ENCODE measurements at regions not wholly inside any gene's neighbourhood (a gene's known extent, or its start where the extent isn't known, plus 50 kb on each side); places are given as distances from the start of the nearest gene placed in this dataset.

DNA sequence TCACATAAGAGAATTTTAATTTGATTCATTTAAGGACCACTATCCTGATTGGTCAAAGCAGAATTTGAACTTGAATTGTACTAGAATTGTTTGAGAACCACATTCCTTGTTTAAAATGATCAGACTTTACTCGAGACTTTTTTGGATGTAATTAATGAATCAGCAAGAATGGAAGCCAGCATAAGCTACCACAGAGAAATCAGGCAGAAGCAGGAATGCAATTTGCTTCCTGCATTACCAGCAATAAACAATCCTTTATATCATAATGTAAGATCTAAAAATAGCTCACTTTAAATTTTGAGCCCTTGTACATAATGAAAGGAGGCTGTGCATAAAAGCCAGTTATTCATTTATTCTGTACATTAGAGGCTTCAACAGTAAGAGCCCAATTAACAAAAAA lies 119.8 kb upstream of the BACE2 start:
- no peak for DNase-seq (ENCODE audit: low read depth)

- no peak for DNase-seq (ENCODE audit: low read depth)
Measured at GRCh38 chr21:41048623-41049022, 119.3 kb upstream of the BACE2 start.

DNA sequence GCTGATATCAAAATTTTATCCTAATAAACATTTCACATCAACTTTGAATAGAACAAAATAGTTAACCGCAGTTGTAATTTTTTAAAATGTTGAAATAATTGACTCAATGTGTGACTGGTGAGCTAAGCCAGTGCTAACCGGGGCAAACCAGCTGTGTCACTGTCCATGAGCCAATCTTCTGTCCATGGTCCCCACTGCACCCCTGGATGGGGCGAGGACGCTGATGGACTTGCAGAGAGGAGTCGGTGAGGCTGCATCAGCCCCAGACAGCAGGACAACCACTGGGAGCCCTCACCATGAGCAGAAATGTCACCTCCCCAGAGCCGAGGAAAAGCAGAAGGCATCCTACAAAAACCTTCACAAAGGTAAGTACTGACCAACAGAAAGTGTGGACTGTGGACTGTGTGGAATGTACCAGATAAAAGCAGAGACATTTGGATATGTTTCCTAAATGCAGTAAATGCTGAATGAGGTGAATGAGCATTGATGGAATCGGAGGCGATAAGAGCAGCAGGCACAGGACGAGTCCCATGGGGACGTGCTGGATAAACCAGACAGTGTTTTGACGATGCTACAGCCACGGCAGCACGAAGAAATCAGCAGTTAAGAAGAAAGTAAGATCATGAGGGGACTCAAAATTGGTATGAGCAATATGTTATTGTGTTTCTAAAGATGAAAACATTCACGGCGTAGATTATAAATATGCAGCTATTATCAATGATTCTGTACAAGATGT lies 115.0 kb upstream of the BACE2 start:
- DNase-seq (ENCODE audit: low read depth), result no peak

DNA sequence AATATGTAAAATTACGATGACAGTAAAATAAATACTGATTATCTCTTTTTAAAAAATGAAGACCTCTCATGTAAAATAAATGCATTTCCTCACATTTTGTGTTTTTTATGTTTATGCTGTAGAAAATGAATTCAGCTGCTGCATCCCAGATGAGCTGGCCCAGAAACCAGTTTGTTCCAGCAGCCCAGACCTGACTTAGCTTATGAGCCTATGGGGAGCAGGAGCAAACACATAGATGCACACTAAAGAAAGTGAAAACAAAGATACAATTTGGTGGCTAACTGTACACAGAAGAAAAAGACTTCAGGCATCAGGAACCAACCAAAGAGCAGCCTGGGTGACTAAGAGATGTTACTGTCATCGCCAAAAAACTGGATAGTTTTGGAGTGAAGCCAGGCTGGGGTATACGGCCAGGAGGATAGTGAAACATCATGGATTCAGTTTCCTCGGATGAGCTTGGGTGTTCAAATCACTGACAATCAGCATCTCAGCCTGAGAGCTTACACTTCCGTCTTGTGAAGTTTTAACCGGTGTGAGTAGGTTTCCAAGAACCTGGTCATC lies 113.9 kb upstream of the BACE2 start:
- DNase-seq (ENCODE audit: low read depth), result no peak

- no peak for DNase-seq (ENCODE audit: low read depth)
Measured at GRCh38 chr21:41055266-41055665, 112.7 kb upstream of the BACE2 start.

DNA sequence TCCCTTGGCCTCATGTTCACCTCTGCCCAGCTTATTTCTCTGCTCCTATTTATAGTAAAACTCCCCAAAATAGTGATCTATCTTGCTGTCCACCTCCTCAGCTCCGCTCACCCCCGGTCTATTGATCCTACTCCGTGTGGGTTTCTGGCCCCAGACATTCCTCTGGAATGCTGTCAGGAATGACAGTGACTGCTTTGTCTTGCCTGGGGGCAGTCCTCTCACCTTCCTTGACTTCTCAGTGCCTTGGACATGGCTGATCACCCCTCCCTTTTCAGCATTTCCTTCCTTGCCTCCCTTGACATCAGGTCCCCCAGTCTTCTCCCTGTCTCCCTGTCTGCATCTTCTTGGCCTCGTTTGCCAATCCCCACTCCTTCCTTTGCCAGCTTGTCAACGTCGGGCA lies 108.1 kb upstream of the BACE2 start:
- DNase-seq (ENCODE audit: low read depth), result no peak

GRCh38 chr21:41061701-41062100 lies 106.3 kb upstream of the BACE2 start:
- DNase-seq (ENCODE audit: low read depth), result no peak

DNA sequence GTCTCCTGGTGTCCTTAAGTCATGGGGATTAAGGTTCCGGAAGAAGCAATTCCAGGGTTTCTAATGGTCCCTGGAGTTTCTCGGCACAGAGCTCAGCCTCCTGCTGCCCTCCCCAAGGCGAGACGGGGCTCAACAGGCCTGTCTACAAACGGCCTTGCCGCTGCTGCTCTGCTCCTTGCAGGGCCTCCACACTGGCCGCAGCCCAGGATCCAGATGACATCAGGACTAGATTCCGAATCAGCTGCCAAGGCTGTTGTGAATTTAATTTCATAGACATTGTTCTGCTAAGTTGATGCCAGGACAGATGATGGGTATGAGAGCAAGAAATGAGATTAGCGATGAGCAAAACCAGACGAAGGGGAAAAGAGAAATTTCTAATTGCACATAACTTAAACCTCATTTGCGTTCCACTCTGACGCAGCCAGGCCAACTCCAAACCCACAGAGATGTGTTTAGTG lies 103.6 kb upstream of the BACE2 start:
- no peak for DNase-seq (ENCODE audit: low read depth)

- no peak for DNase-seq (ENCODE audit: low read depth)
Measured at GRCh38 chr21:41064951-41065350, 103.0 kb upstream of the BACE2 start.

DNA sequence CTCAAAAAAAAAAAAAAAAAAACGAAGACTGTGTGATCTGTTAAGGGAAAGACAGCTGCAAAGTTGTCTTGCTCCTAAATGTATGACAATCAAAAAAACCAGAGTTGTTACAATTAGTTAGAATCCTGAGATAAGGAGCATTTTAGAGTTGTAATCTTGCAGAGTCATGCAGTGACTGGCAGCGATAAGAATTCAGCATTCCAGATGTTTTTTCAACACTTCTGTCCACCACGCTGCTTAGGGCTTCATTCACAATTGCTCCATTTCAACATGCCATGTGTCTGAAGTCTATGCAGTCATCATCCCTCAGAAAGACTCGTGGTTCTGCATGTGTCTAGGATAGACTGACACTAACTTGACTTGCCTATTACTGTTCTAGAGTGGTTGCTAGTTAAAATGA lies 102.4 kb upstream of the BACE2 start:
- DNase-seq (ENCODE audit: low read depth), result no peak

- DNase-seq (ENCODE audit: low read depth), result no peak
Measured at GRCh38 chr21:41066086-41066938, 101.6 kb upstream of the BACE2 start.

- DNase-seq (ENCODE audit: low read depth), result no peak
Measured at GRCh38 chr21:41067709-41068108, 100.3 kb upstream of the BACE2 start.

DNA sequence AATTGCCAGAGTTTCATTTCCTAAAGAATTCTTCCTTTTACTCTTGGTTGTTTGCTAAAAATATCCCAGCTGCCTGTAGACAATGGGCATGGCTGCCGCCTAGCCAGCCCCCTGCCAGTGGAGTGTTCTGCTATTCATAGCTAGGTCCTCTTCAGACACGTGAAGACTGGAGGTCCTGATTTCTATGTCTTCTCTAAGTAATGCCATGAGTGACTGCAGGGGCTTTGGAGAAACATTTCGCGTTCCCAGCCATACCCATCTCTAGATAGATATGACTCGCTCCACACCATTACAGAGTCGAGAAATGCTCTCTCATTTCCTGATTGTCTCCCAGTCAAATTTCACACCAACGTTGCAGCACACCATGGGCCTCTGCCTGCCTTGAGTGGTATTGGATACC lies 99.5 kb upstream of the BACE2 start:
- no peak for DNase-seq (ENCODE audit: low read depth)

DNA sequence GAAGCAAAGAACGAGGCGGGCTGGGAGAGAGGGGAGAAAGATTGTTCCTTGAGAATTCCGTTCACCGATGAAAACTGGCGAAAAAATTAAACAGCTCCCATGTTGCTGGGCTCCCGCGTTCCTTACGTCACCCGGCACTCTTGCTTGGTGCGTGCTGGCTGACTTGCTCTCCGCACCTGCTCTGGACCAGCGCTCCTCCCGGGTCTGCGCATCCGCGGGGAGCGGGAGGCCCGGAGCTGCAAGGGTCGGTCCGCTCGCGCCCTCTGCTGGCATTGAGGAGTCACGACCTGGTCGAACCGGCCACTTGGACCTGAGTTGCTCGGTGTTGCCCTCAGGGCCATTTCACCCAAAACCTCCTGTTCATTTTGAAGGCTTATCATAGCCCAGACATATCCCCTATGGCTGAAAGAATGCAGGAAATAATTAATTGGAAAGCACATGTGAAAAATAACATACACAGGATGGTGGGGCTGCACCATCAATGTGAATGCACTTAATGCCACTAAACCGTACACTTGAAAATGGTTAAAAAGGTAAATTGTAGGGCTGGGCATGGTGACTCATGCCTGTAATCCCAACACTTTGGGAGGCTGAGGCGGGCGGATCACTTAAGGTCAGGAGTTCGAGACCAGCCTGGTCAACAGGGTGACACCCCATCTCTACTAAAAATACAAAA lies 98.9 kb upstream of the BACE2 start:
- no peak for DNase-seq (ENCODE audit: low read depth)

DNA sequence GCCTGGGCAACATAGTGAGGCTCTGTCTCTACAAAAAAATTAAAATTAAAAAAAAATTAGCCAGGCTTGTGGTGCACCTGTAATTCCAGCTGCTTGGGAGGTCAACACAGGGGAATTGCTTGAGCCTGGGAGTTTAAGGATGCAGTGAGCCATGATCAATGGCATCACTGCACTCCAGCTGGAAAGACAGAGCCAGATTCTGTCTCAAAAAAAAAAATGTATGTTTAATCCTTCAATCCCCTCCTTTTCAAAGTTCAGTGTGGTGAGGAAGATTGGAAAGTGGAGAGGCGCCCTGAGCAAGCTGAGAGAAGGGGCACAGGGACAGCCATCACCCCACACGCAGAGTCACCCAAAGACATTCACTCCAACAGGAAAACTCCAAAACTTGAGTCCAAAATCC lies 97.7 kb upstream of the BACE2 start:
- DNase-seq (ENCODE audit: low read depth), result no peak

DNA sequence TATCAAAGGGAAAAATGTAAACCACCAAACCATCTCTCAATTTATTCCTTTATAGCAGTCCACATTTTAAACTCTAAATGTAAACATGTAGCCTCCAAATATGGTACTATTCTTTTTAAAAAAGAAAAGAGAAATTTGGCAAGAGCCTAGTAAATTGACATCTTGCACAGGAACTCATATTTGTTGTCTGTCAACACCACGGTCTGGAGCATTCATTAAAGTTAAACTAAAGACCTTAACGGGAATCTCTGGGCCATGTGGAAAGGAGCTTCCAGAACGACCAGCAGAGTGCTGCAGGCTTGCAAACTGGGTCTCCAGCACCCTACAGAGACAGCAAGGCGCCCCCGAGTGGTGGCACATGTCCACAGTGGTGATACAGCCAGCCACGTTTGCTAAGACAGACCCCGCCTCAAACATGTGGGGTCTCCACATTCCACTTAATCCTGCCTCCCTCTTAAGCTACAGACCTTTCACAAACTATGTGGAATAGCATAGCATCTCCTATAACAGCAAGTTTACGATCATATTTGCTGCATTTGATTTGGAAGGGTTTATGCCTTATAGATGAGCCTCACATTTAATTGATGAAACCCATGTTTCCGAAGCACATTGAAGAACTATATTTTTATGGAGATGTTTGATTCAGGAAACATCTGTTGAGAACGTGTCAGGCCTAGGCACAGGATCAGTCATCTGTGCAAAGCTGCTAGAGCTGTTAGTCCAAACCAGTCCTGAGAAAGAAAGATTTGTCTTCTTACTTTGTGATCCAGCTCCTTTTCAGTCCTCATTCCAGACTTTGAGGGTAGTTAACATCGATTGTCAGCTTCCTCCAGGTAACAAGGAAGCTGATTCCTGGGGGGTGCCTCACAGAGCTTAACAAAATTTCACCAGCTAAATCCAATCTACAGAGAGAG lies 96.4 kb upstream of the BACE2 start:
- no peak for DNase-seq (ENCODE audit: low read depth)

DNA sequence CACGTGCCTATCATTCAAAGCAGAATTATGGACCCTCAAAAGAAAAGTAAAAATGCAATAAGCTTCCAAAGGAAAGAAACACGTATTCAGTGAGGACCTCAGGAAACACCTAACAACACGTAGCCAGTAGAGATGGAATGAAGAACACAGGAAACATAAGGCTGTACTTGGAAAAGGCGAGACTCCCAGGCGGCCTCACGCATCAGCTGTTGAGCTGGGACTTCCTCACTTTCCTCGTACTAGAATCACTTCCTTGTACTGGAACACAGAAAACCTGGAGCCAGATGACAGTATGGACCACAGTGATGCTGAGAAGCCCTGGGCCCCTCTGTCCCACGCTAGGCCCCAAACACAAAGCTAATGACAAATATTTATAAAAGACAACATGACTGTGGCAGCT lies 94.4 kb upstream of the BACE2 start:
- DNase-seq (ENCODE audit: low read depth), result no peak

- no peak for DNase-seq (ENCODE audit: low read depth)
Measured at GRCh38 chr21:41074396-41075184, 93.4 kb upstream of the BACE2 start.

- no peak for DNase-seq (ENCODE audit: low read depth)
Measured at GRCh38 chr21:41075656-41076055, 92.3 kb upstream of the BACE2 start.

DNA sequence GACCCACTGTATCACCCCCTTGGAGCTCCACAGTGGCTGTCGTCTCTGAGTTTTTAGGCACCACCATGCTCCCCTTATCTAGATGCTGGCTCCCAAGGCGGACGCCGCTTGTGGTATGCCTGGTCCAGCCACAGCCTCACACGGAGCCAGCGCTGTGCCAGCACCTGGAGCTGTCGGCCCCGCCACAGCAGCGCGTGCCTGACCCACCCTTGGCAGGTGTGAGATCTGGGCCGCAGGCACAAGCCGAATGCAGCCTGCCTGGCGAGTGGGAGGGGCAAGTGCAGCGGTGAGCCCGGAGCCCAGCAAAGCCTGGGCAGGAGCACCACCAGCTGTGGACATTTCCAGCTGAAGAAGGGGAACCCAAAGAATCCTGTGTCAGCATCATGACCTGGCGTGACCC lies 91.9 kb upstream of the BACE2 start:
- no peak for DNase-seq (ENCODE audit: low read depth)

DNA sequence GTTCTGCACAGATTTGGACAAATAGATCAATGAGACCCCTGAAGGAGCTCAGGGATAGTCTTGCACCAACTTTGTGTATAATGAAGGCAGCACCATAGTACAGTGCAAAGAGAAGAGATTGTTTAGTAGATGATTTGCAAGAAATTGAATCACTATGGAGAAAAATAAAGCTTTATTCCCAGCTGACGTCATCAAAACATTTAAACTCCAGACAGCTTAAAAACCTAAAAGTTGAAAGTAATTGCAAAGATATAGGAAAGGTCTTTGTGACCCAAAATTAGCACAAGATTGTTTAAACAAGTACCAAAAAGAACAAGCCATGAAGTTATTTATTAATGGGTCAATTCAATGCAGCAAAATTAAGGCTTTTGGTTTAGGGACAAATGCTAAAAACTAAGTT lies 88.8 kb upstream of the BACE2 start:
- no peak for DNase-seq (ENCODE audit: low read depth)
